ENCODE measurements at regions not wholly inside any gene's neighbourhood (a gene's known extent, or its start where the extent isn't known, plus 50 kb on each side); places are given as distances from the start of the nearest gene placed in this dataset.
"Not testable (repeated sequence)": the region's sequence is repeated elsewhere in the genome, so short reads cannot be mapped to it uniquely, and the experiment has no call there.

- TF ChIP-seq, protein P1, sequence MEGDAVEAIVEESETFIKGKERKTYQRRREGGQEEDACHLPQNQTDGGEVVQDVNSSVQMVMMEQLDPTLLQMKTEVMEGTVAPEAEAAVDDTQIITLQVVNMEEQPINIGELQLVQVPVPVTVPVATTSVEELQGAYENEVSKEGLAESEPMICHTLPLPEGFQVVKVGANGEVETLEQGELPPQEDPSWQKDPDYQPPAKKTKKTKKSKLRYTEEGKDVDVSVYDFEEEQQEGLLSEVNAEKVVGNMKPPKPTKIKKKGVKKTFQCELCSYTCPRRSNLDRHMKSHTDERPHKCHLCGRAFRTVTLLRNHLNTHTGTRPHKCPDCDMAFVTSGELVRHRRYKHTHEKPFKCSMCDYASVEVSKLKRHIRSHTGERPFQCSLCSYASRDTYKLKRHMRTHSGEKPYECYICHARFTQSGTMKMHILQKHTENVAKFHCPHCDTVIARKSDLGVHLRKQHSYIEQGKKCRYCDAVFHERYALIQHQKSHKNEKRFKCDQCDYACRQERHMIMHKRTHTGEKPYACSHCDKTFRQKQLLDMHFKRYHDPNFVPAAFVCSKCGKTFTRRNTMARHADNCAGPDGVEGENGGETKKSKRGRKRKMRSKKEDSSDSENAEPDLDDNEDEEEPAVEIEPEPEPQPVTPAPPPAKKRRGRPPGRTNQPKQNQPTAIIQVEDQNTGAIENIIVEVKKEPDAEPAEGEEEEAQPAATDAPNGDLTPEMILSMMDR (IDR thresholded peaks at IDR 0.05; ENCODE audit: low read depth, low read length) = peak; percentile 60
- no peak for TF ChIP-seq EZH2phosphoT487 (IDR thresholded peaks at IDR 0.05; ENCODE audit: low read depth)
- Histone ChIP-seq H3K4me3 (ENCODE audit: low read length) (no peak overlapping the region), H3K27me3 (ENCODE audit: low read depth, low read length) (no peaks in the 10 kb centered on the region), H3K27ac (ENCODE audit: low read length) (no peak overlapping the region), H3K4me2 (ENCODE audit: low read length) (no peak overlapping the region), H3K4me1 (ENCODE audit: low read length) (no peaks in the 10 kb centered on the region), H3K9ac (ENCODE audit: low read length) (no peak overlapping the region), H3K36me3 (replicated peaks; ENCODE audit: low read depth, low read length) (no peaks in the 10 kb centered on the region), H3K79me2 (ENCODE audit: low read length) (no peaks in the 10 kb centered on the region), H3K9me3 (ENCODE audit: insufficient read depth, low read length) (no peaks in the 10 kb centered on the region), H4K20me1 (ENCODE audit: insufficient read depth, low read length) (no peaks in the 10 kb centered on the region), H2AFZ (ENCODE audit: low read depth, low read length) (no peak overlapping the region)
These were observed 57.8 kb upstream of the XAGE1B start for GRCh38 chrX:52574416-52575275.

- not testable (repeated sequence) for H2AFZ ChIP-seq (ENCODE audit: low read depth, low read length); H3K4me3 ChIP-seq (ENCODE audit: low read length); H3K27ac ChIP-seq (ENCODE audit: low read length); H3K4me2 ChIP-seq (ENCODE audit: low read length); H3K9me3 ChIP-seq (ENCODE audit: insufficient read depth, low read length); H3K9ac ChIP-seq (ENCODE audit: low read length); H3K36me3 ChIP-seq (replicated peaks; ENCODE audit: low read depth, low read length); H4K20me1 ChIP-seq (ENCODE audit: insufficient read depth, low read length); H3K27me3 ChIP-seq (ENCODE audit: low read depth, low read length); H3K4me1 ChIP-seq (ENCODE audit: low read length); H3K79me2 ChIP-seq (ENCODE audit: low read length)
These were observed 51.3 kb upstream of the XAGE1B start for GRCh38 chrX:52568146-52568545.

Data from OCI-LY3 (cell line).